ENCODE measurements at regions not wholly inside any gene's neighbourhood (a gene's known extent, or its start where the extent isn't known, plus 50 kb on each side); places are given as distances from the start of the nearest gene placed in this dataset.

GRCh38 chr14:104277416-104278213, 139.2 kb downstream of the KIF26A start:
- POLR2A ChIA-PET: no interaction called here
- no peaks in the 10 kb centered on the region for H3K27me3 ChIP-seq (ENCODE audit: insufficient read depth, low read length)
- no peak for ATAC-seq

More at GRCh38 chr14:104277416-104278213, 139.2 kb downstream of the KIF26A start:
- no peak overlapping the region for H3K4me2 ChIP-seq (ENCODE audit: low read length)
- H4K20me1 ChIP-seq (ENCODE audit: insufficient read depth): no peaks in the 10 kb centered on the region
- intact Hi-C loops (cut with micrococcal nuclease): no loop called here
- H3K4me3 ChIP-seq (replicated peaks in 1 of 2; ENCODE audit: low read depth in 1 of 2, low read length in 2 of 2): no peak overlapping the region
- ChIA-PET CTCF (no interaction called here), RAD21 (ENCODE audit: low non-redundant PET in 1 of 2, low total read pairs in 2 of 2, uncharacterized antibody in 2 of 2, unreplicated experiment in 2 of 2) (no interaction called here)
- no TSS peak for BruUV-seq (replicated peaks)
- no peaks in the 10 kb centered on the region for H3K36me3 ChIP-seq (ENCODE audit: control insufficient read depth in 1 of 2, insufficient read depth in 2 of 2, low read length in 2 of 2)
- H3K27ac ChIP-seq (ENCODE audit: low read depth, low read length): no peak overlapping the region
- H3K79me2 ChIP-seq (ENCODE audit: insufficient read depth, low read length): no peaks in the 10 kb centered on the region
- H2AFZ ChIP-seq (ENCODE audit: low read depth, low read length, poor library complexity, severe bottlenecking): no peak overlapping the region
- no peaks in the 10 kb centered on the region for H3K9me3 ChIP-seq (ENCODE audit: control insufficient read depth in 1 of 2, insufficient read depth in 1 of 2, low read depth in 1 of 2, low read length in 2 of 2)
- H3K4me1 ChIP-seq (ENCODE audit: control insufficient read depth in 1 of 2, insufficient read depth in 2 of 2, low read length in 2 of 2): peaks cover 6 to 11% of the 10 kb centered on the region in 2 experiments
- no peak for DNase-seq (ENCODE audit: low read depth, low spot score)
- H3K9me2 ChIP-seq (ENCODE audit: insufficient read depth): no peaks in the 10 kb centered on the region
- no peak overlapping the region for H3K9ac ChIP-seq (ENCODE audit: low read length)
- no peak for TF ChIP-seq ZNF274 (IDR thresholded peaks at IDR 0.05; ENCODE audit: low read depth, low read length)
- TF ChIP-seq CEBPB (IDR thresholded peaks at IDR 0.05; ENCODE audit: low read depth): no peak
- no peak for TF ChIP-seq POLR2AphosphoS5 (IDR thresholded peaks at IDR 0.05; ENCODE audit: low read depth, low read length)
- no peak for TF ChIP-seq JUND (IDR thresholded peaks at IDR 0.05)
- no peak for TF ChIP-seq SP1 (IDR thresholded peaks at IDR 0.05; ENCODE audit: low read depth)
- no peak for TF ChIP-seq FOSL1 (IDR thresholded peaks at IDR 0.05; ENCODE audit: low read depth)
- TF ChIP-seq YY1 (IDR thresholded peaks at IDR 0.05; ENCODE audit: extremely low read depth, insufficient replicate concordance, low read depth, low read length): no peak
- TF ChIP-seq REST (IDR thresholded peaks at IDR 0.05; ENCODE audit: low read depth): no peak
- no peak for TF ChIP-seq POLR2A (IDR thresholded peaks at IDR 0.05; ENCODE audit: borderline replicate concordance, extremely low read depth, insufficient read depth, insufficient read length)
- no peak for TF ChIP-seq EZH2phosphoT487 (IDR thresholded peaks at IDR 0.05; ENCODE audit: borderline replicate concordance)
- no peak for TF ChIP-seq ZFX (IDR thresholded peaks at IDR 0.05)
- no peak for TF ChIP-seq ELF1 (IDR thresholded peaks at IDR 0.05; ENCODE audit: borderline replicate concordance, low read depth)
- no peak for TF ChIP-seq CBX3 (IDR thresholded peaks at IDR 0.05; ENCODE audit: low read depth)
- TF ChIP-seq MAX (IDR thresholded peaks at IDR 0.05): no peak
- TF ChIP-seq EZH2 (IDR thresholded peaks at IDR 0.05): no peak
- no peak for TF ChIP-seq ZBTB33 (IDR thresholded peaks at IDR 0.05; ENCODE audit: extremely low read depth, insufficient replicate concordance, low read length)
- TF ChIP-seq EGR1 (IDR thresholded peaks at IDR 0.05; ENCODE audit: low read depth): no peak
- no peak for TF ChIP-seq TCF7L2 (IDR thresholded peaks at IDR 0.05; ENCODE audit: borderline replicate concordance, extremely low read depth, insufficient read depth, insufficient read length)
- TF ChIP-seq RAD21 (IDR thresholded peaks at IDR 0.05; ENCODE audit: low read depth): no peak
